GM23248 (cell line): ENCODE measurements at regions not wholly inside any gene's neighbourhood (a gene's known extent, or its start where the extent isn't known, plus 50 kb on each side); places are given as distances from the start of the nearest gene placed in this dataset.

Experiments used
- DNase-seq: peaks from one replicate; pipeline ENCODE4 v3.0.0-alpha.2; 2015
- H2AFZ ChIP-seq: fragments of 200-600 bp; sonication (generic); 2 replicates; pipeline ENCODE4 v1.6.1; 2016; ENCODE audit warnings: antibody characterized with exemption
- H3F3A ChIP-seq: fragments of 200-600 bp; sonication (generic); 2 replicates; pipeline ENCODE4 v1.6.1; 2016; ENCODE audit warnings: mild to moderate bottlenecking, antibody characterized with exemption, mixed run types; ENCODE audit not compliant: insufficient read depth
- H3K27ac ChIP-seq: fragments of 200-600 bp; sonication (generic); 2 replicates; pipeline ENCODE4 v1.5.1; 2016; ENCODE audit warnings: mild to moderate bottlenecking
- H3K27me3 ChIP-seq: fragments of 200-600 bp; sonication (generic); replicated peaks from 2 replicates; pipeline ENCODE4 v1.6.1; 2016; ENCODE audit warnings: mild to moderate bottlenecking; ENCODE audit not compliant: insufficient read depth
- H3K36me3 ChIP-seq: fragments of 200-600 bp; sonication (generic); 2 replicates; pipeline ENCODE4 v1.6.1; 2016; ENCODE audit warnings: low read depth, mild to moderate bottlenecking
- H3K4me1 ChIP-seq: fragments of 200-600 bp; sonication (generic); 2 replicates; pipeline ENCODE4 v1.6.1; 2016; ENCODE audit warnings: mild to moderate bottlenecking; ENCODE audit not compliant: insufficient read depth
- H3K4me2 ChIP-seq: fragments of 200-600 bp; sonication (generic); one replicate; pipeline ENCODE4 v1.6.1; 2016; ENCODE audit warnings: mild to moderate bottlenecking; ENCODE audit not compliant: unreplicated experiment
- H3K4me3 ChIP-seq: fragments of 200-600 bp; sonication (generic); 2 replicates; pipeline ENCODE4 v1.5.1; 2016; ENCODE audit warnings: mild to moderate bottlenecking
- H3K79me2 ChIP-seq: fragments of 200-600 bp; sonication (generic); 2 replicates; pipeline ENCODE4 v1.6.1; 2016; ENCODE audit warnings: mild to moderate bottlenecking; ENCODE audit not compliant: insufficient read depth
- H3K9ac ChIP-seq: fragments of 200-600 bp; sonication (generic); 2 replicates; pipeline ENCODE4 v1.6.1; 2016; ENCODE audit warnings: mild to moderate bottlenecking
- H3K9me2 ChIP-seq: fragments of 200-600 bp; sonication (generic); 2 replicates; pipeline ENCODE4 v1.6.1; 2016; ENCODE audit warnings: mixed run types, mild to moderate bottlenecking, moderate library complexity; ENCODE audit not compliant: insufficient read depth
- H3K9me3 ChIP-seq: fragments of 200-600 bp; sonication (generic); one replicate; pipeline ENCODE4 v1.6.1; 2017; ENCODE audit warnings: low read depth
- H4K20me1 ChIP-seq: fragments of 200-600 bp; sonication (generic); 2 replicates; pipeline ENCODE4 v1.6.0; 2016; ENCODE audit not compliant: insufficient read depth
- EZH2 ChIP-seq: fragments of 200-600 bp; sonication (generic); IDR thresholded peaks from 2 replicates; pipeline ENCODE4 v1.6.1; 2018; ENCODE audit warnings: antibody characterized with exemption, mild to moderate bottlenecking; ENCODE audit not compliant: insufficient read depth, poor library complexity, severe bottlenecking
- EZH2phosphoT487 ChIP-seq: fragments of 200-600 bp; sonication (generic); IDR thresholded peaks from 2 replicates; pipeline ENCODE4 v1.6.1; 2018; ENCODE audit warnings: antibody characterized with exemption, moderate library complexity, mild to moderate bottlenecking, low read depth; ENCODE audit not compliant: insufficient read depth
- WGBS, 2 experiments: methylation state at CpG; one replicate each; pipeline ENCODE4 v1.1.6; 2015 to 2017; ENCODE audit warnings: low lambda C conversion rate in 2 of 2, low coverage in 1 of 2; ENCODE audit errors: missing lambda C conversion rate in 2 of 2; 5-methylcytosine and 5-hydroxymethylcytosine counted together
- in situ Hi-C: fragments of 300-500 bp; cut with MboI; formaldehyde crosslinking; loops from 2 replicates; pipeline ENCODE4 v1.15.0; 2020

DNA sequence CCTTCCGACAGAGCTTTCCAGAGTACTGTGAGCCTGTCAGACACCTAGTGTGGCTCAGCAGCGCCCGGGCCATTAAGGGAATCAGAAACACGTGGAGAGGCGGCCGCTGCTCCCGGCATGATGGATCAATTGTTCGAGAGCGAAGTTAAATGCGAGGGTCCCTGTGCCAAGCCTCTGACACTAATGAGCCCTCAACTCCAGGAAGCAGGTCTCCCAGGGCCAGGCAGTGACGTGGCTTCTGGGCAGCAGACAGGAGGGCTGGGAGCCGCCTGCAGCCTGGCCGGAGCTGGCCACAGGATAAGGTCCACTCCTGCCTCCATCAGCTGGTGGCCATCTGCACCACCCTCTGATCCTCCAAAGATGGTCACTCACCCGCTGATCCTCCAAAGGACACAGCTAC is 67.5 kb upstream of the CLDN14 start:
- H3K4me3 ChIP-seq, result no peak overlapping the region
- WGBS, 2 experiments, result 93 to 94% methylated on average over 14 of the region's 14 CpGs
- no peaks in the 10 kb centered on the region for H4K20me1 ChIP-seq
- no peaks in the 10 kb centered on the region for H3K36me3 ChIP-seq
- no peak overlapping the region for H2AFZ ChIP-seq
- no peak overlapping the region for H3K4me2 ChIP-seq
- in situ Hi-C loops, result no loop called here
- TF ChIP-seq EZH2, result no peak
- TF ChIP-seq EZH2phosphoT487, result no peak
- peaks cover 18% of the 10 kb centered on the region for H3F3A ChIP-seq
- H3K79me2 ChIP-seq, result no peaks in the 10 kb centered on the region
- no peaks in the 10 kb centered on the region for H3K9me3 ChIP-seq
- no peak for DNase-seq
- no peaks in the 10 kb centered on the region for H3K9me2 ChIP-seq
- no peak overlapping the region for H3K9ac ChIP-seq
- peaks cover 20% of the 10 kb centered on the region for H3K4me1 ChIP-seq
- H3K27me3 ChIP-seq, result peaks cover 32% of the 10 kb centered on the region
- no peak overlapping the region for H3K27ac ChIP-seq

DNA sequence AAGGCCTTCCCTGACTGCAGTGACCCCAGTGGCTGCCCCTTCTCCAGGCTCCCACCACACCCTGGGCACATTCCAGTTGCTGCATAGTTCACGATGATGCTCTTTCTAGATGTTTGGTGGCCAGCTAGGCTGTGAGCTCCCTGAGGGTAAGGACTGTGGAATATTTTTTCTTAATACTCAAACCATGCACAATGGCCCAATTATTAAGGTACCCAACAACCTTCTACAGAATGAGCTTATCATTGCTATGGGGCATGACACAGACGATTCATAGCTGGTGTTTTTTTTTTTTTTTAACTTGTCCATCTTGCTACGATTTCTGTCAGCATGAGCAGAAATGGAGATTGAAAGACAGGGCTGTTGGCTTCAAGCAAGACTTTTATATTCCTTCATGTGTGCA is 68.9 kb upstream of the CLDN14 start:
- H3K27ac ChIP-seq, result no peak overlapping the region
- in situ Hi-C loops, result no loop called here
- 63% methylated on average over 3 of the region's 3 CpGs for WGBS, 2 experiments
- no peaks in the 10 kb centered on the region for H4K20me1 ChIP-seq
- H3K79me2 ChIP-seq, result no peaks in the 10 kb centered on the region
- peaks cover 20% of the 10 kb centered on the region for H3K4me1 ChIP-seq
- H3K9me2 ChIP-seq, result no peaks in the 10 kb centered on the region
- no peaks in the 10 kb centered on the region for H3K9me3 ChIP-seq
- H3K9ac ChIP-seq, result no peak overlapping the region
- peaks cover 18% of the 10 kb centered on the region for H3F3A ChIP-seq
- no peak overlapping the region for H3K4me3 ChIP-seq
- TF ChIP-seq EZH2phosphoT487 (no peak), EZH2 (no peak)
- no peak for DNase-seq
- H2AFZ ChIP-seq, result no peak overlapping the region
- no peak overlapping the region for H3K4me2 ChIP-seq
- H3K36me3 ChIP-seq, result no peaks in the 10 kb centered on the region
- peaks cover 22% of the 10 kb centered on the region for H3K27me3 ChIP-seq

DNA sequence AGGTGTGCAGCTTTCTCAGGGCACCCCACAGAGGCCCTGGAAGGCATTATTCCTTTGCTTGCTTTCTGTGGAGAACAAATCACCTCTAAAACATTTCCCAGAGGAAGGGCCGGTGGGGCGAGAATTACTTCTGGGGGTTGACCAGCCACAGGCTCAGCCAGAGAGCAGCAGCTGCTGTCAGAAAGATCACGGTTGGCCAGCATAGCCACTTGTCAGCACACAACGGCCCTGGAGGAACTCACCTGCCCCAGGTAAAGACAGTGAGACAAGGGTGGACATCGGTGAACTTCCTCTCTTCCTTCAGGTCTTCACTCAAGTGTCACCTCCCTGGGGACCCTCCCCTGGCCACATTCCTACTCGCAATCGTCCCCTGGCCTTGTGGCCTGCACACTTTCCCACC is 69.5 kb upstream of the CLDN14 start:
- peaks cover 20% of the 10 kb centered on the region for H3K4me1 ChIP-seq
- no peaks in the 10 kb centered on the region for H3K9me3 ChIP-seq
- H3K79me2 ChIP-seq, result no peaks in the 10 kb centered on the region
- WGBS, 2 experiments, result 90 to 93% methylated on average over 7 of the region's 7 CpGs
- in situ Hi-C loops, result no loop called here
- no peaks in the 10 kb centered on the region for H3K9me2 ChIP-seq
- H3F3A ChIP-seq, result peaks cover 18% of the 10 kb centered on the region
- no peaks in the 10 kb centered on the region for H3K36me3 ChIP-seq
- no peak overlapping the region for H3K27ac ChIP-seq
- H3K4me2 ChIP-seq, result no peak overlapping the region
- TF ChIP-seq EZH2phosphoT487 (no peak), EZH2 (no peak)
- H3K27me3 ChIP-seq, result peaks cover 16% of the 10 kb centered on the region
- no peak for DNase-seq
- no peak overlapping the region for H2AFZ ChIP-seq
- no peaks in the 10 kb centered on the region for H4K20me1 ChIP-seq
- H3K4me3 ChIP-seq, result no peak overlapping the region
- H3K9ac ChIP-seq, result no peak overlapping the region

DNA sequence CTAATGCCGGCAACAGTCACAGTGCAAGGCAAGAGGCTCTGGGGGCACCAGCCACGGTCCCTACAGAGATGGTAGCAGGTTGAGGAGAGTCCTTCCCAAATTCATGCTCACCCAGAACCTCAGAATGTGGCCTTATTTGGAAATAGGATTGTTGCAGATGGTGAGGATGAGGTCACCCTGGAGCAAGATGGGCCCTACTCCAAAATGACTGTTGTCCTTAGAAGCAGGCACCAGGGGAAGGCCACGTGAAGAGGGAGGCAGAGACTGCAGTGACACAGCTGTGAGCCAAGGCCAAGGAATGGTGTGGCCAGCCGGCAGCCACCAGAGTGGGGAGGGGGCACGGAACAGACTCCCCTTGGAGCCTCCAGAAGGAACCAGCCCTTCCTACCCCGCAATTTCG is 70.8 kb upstream of the CLDN14 start:
- H3K27me3 ChIP-seq, result peaks cover 7% of the 10 kb centered on the region; the same call in 1 of the 2 replicates
- in situ Hi-C loops, result no loop called here
- TF ChIP-seq EZH2, result no peak
- TF ChIP-seq EZH2phosphoT487, result no peak
- no peaks in the 10 kb centered on the region for H3K36me3 ChIP-seq
- 14 to 17% methylated on average over 7 of the region's 7 CpGs for WGBS, 2 experiments
- peak; percentile 75 for DNase-seq
- peak overlapping the region; percentile 36 for H3K4me3 ChIP-seq
- H2AFZ ChIP-seq, result peak overlapping the region; percentile 65
- H3K9me3 ChIP-seq, result no peaks in the 10 kb centered on the region
- peak overlapping the region; percentile 47 for H3K4me2 ChIP-seq
- H3K27ac ChIP-seq, result peak overlapping the region; percentile 84
- no peaks in the 10 kb centered on the region for H3K9me2 ChIP-seq
- H3K4me1 ChIP-seq, result peaks cover 20% of the 10 kb centered on the region
- H3K79me2 ChIP-seq, result no peaks in the 10 kb centered on the region
- no peaks in the 10 kb centered on the region for H4K20me1 ChIP-seq
- peak overlapping the region; percentile 67 for H3K9ac ChIP-seq
- H3F3A ChIP-seq, result peaks cover 18% of the 10 kb centered on the region

DNA sequence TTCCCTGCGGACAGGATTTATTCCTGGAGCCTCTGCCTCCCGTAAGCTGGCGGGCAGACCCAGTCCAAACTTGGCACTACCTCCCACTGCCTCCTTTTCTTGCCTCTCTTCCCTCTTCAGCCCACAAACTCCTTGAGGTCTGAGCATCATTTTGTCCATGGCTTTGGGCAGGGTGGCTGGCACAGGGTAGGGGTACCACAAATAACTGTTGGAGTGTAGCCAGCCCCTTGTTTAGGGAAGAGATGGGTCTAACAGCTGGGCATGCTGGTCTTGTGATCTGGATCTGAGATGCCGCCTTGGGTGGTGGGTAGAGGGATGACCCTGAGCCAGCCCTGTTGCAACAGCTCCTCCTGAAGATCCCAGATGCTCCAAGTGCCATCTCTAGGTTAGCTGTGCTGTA is 71.4 kb upstream of the CLDN14 start:
- Histone ChIP-seq H3K79me2 (no peaks in the 10 kb centered on the region), H3K27ac (peak overlapping the region; percentile 84), H3K4me2 (peak overlapping the region; percentile 47), H2AFZ (peak overlapping the region; percentile 65), H3K9me2 (no peaks in the 10 kb centered on the region), H3K36me3 (no peaks in the 10 kb centered on the region), H3K4me3 (peak overlapping the region; percentile 36), H3K9me3 (no peaks in the 10 kb centered on the region), H3K4me1 (peaks cover 20% of the 10 kb centered on the region), H3K9ac (peak overlapping the region; percentile 67), H3F3A (peaks cover 18% of the 10 kb centered on the region), H3K27me3 (peaks cover 6% of the 10 kb centered on the region; the same call in 1 of the 2 replicates), H4K20me1 (no peaks in the 10 kb centered on the region)
- 36 to 38% methylated on average over 4 of the region's 4 CpGs for WGBS, 2 experiments
- in situ Hi-C loops, result no loop called here
- DNase-seq, result peak; percentile 26
- TF ChIP-seq EZH2, result no peak
- no peak for TF ChIP-seq EZH2phosphoT487
